ENCODE measurements at regions not wholly inside any gene's neighbourhood (a gene's known extent, or its start where the extent isn't known, plus 50 kb on each side); places are given as distances from the start of the nearest gene placed in this dataset.

DNA sequence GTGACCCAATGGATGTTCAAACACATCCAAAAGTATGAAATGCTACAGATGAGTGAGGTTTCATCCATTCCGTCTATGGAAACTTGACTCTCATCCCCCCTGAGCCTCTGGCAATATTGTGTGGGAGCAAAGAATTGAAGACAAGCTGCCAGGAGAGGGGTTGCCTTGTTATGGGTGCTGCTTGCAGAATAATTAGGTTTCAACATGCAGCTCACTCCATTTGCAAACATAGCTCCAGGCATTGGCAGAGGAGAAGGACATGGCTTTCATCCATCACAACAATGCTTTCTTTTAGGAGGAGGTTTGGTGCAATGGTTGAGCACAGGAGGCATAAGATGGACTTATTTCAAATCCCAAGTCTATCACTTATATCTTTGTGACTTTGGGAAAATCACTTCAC, 220.7 kb upstream of the SRRM4 start:
- ChIA-PET CTCF (no interaction called here), POLR2A (no interaction called here), RAD21 (ENCODE audit: low non-redundant PET in 1 of 2, low total read pairs in 2 of 2, uncharacterized antibody in 2 of 2, unreplicated experiment in 2 of 2) (no interaction called here)
- no TSS peak for BruUV-seq (replicated peaks)
- no peak overlapping the region for H3K9ac ChIP-seq (ENCODE audit: low read length)
- H3K36me3 ChIP-seq (ENCODE audit: control insufficient read depth in 1 of 2, insufficient read depth in 2 of 2, low read length in 2 of 2) = no peaks in the 10 kb centered on the region
- H2AFZ ChIP-seq (ENCODE audit: low read depth, low read length, poor library complexity, severe bottlenecking) = no peak overlapping the region
- intact Hi-C loops (cut with micrococcal nuclease) = no loop called here
- no peaks in the 10 kb centered on the region for H3K27me3 ChIP-seq (ENCODE audit: insufficient read depth, low read length)
- no peaks in the 10 kb centered on the region for H3K79me2 ChIP-seq (ENCODE audit: insufficient read depth, low read length)
- no peaks in the 10 kb centered on the region for H3K9me2 ChIP-seq (ENCODE audit: insufficient read depth)
- no peaks in the 10 kb centered on the region for H4K20me1 ChIP-seq (ENCODE audit: insufficient read depth)
- no peak for ATAC-seq
- no peak overlapping the region for H3K4me3 ChIP-seq (replicated peaks in 1 of 2; ENCODE audit: low read depth in 1 of 2, low read length in 2 of 2)
- no peak overlapping the region for H3K27ac ChIP-seq (ENCODE audit: low read depth, low read length)
- no peak for DNase-seq (ENCODE audit: low read depth, low spot score)
- no peaks in the 10 kb centered on the region for H3K4me1 ChIP-seq (ENCODE audit: control insufficient read depth in 1 of 2, insufficient read depth in 2 of 2, low read length in 2 of 2)
- H3K4me2 ChIP-seq (ENCODE audit: low read length) = no peak overlapping the region
- TF ChIP-seq YY1 (IDR thresholded peaks at IDR 0.05; ENCODE audit: extremely low read depth, insufficient replicate concordance, low read depth, low read length) (no peak), POLR2A (IDR thresholded peaks at IDR 0.05; ENCODE audit: borderline replicate concordance, extremely low read depth, insufficient read depth, insufficient read length) (no peak), JUND (IDR thresholded peaks at IDR 0.05) (no peak), EGR1 (IDR thresholded peaks at IDR 0.05; ENCODE audit: low read depth) (no peak)
- H3K9me3 ChIP-seq (ENCODE audit: control insufficient read depth in 1 of 2, insufficient read depth in 1 of 2, low read depth in 1 of 2, low read length in 2 of 2) = no peaks in the 10 kb centered on the region

DNA sequence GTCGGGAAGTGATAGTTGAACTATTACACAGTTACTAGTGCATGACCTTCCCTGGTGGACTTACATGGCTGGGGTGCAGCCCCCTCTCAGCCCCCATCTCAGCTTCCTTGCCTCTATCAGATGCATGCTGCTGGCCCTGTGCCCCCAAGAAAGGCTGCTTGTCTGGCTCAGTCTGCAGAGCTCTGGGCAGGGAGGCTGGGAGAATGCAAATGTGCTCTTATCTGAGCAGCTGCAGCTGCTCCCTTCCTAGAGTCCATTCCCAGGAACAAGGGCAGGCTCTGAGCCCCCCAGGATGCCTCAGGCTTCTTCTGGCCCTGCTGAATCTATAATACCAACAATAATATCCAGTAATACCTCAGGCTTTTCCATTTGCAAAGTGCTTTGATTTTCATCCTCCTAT, 218.1 kb upstream of the SRRM4 start:
- TF ChIP-seq, protein P1, sequence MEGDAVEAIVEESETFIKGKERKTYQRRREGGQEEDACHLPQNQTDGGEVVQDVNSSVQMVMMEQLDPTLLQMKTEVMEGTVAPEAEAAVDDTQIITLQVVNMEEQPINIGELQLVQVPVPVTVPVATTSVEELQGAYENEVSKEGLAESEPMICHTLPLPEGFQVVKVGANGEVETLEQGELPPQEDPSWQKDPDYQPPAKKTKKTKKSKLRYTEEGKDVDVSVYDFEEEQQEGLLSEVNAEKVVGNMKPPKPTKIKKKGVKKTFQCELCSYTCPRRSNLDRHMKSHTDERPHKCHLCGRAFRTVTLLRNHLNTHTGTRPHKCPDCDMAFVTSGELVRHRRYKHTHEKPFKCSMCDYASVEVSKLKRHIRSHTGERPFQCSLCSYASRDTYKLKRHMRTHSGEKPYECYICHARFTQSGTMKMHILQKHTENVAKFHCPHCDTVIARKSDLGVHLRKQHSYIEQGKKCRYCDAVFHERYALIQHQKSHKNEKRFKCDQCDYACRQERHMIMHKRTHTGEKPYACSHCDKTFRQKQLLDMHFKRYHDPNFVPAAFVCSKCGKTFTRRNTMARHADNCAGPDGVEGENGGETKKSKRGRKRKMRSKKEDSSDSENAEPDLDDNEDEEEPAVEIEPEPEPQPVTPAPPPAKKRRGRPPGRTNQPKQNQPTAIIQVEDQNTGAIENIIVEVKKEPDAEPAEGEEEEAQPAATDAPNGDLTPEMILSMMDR (IDR thresholded peaks at IDR 0.05 in 2 of 3, conservative IDR thresholded peaks at IDR 0.05 in 1 of 3; ENCODE audit: borderline replicate concordance in 1 of 3, insufficient read depth in 1 of 3, low read depth in 2 of 3, low read length in 2 of 3) = no peak
- TF ChIP-seq EZH2phosphoT487 (IDR thresholded peaks at IDR 0.05; ENCODE audit: borderline replicate concordance) (no peak), CBX3 (IDR thresholded peaks at IDR 0.05; ENCODE audit: low read depth) (no peak), YY1 (IDR thresholded peaks at IDR 0.05; ENCODE audit: extremely low read depth, insufficient replicate concordance, low read depth, low read length) (no peak)
- POLR2A ChIA-PET = no interaction called here
- Histone ChIP-seq H3K36me3 (ENCODE audit: control insufficient read depth in 1 of 2, insufficient read depth in 2 of 2, low read length in 2 of 2) (no peaks in the 10 kb centered on the region), H4K20me1 (ENCODE audit: insufficient read depth) (no peaks in the 10 kb centered on the region), H3K4me3 (replicated peaks in 1 of 2; ENCODE audit: low read depth in 1 of 2, low read length in 2 of 2) (no peak overlapping the region), H3K9me3 (ENCODE audit: control insufficient read depth in 1 of 2, insufficient read depth in 1 of 2, low read depth in 1 of 2, low read length in 2 of 2) (no peaks in the 10 kb centered on the region), H3K9ac (ENCODE audit: low read length) (no peak overlapping the region), H3K4me2 (ENCODE audit: low read length) (no peak overlapping the region), H2AFZ (ENCODE audit: low read depth, low read length, poor library complexity, severe bottlenecking) (no peak overlapping the region), H3K27ac (ENCODE audit: low read depth, low read length) (no peak overlapping the region), H3K9me2 (ENCODE audit: insufficient read depth) (no peaks in the 10 kb centered on the region), H3K79me2 (ENCODE audit: insufficient read depth, low read length) (no peaks in the 10 kb centered on the region), H3K4me1 (ENCODE audit: control insufficient read depth in 1 of 2, insufficient read depth in 2 of 2, low read length in 2 of 2) (no peaks in the 10 kb centered on the region), H3K27me3 (ENCODE audit: insufficient read depth, low read length) (no peaks in the 10 kb centered on the region)
- RAD21 ChIA-PET (ENCODE audit: low non-redundant PET in 1 of 2, low total read pairs in 2 of 2, uncharacterized antibody in 2 of 2, unreplicated experiment in 2 of 2) = no interaction called here
- DNase-seq (ENCODE audit: low read depth, low spot score) = no peak
- intact Hi-C loops (cut with micrococcal nuclease) = no loop called here
- ATAC-seq = no peak
- BruUV-seq (replicated peaks) = no TSS peak
- CTCF ChIA-PET = no interaction called here

Data from HCT116 (cell line).